ENCODE measurements at regions not wholly inside any gene's neighbourhood (a gene's known extent, or its start where the extent isn't known, plus 50 kb on each side); places are given as distances from the start of the nearest gene placed in this dataset.
"Not testable (repeated sequence)": the region's sequence is repeated elsewhere in the genome, so short reads cannot be mapped to it uniquely, and the experiment has no call there.

GRCh38 chr11:31956310-31956709 is 134.6 kb upstream of the RCN1 start:
- ChIA-PET CTCF (interaction anchor here (0.9 to 1.1 kb wide), 3 partner anchors 51 to 559 kb away, joined by 3 read pairs; no protein-coding TSS in a partner anchor), POLR2A (ENCODE audit: low non-redundant PET) (interaction anchor here (0.7 kb wide), 1 partner anchor 850 kb away, joined by 3 read pairs; no protein-coding TSS in a partner anchor)
- Histone ChIP-seq H3K9me3 (ENCODE audit: low read depth, low read length, poor library complexity, severe bottlenecking) (no peaks in the 10 kb centered on the region), H3K27me3 (replicated peaks; ENCODE audit: insufficient read depth, low read depth, low read length, poor library complexity) (no peaks in the 10 kb centered on the region), H3K27ac (ENCODE audit: low read depth, low read length, poor library complexity, severe bottlenecking) (no peak overlapping the region), H3K36me3 (ENCODE audit: insufficient read depth, low read length, poor library complexity, severe bottlenecking) (no peaks in the 10 kb centered on the region), H3K4me3 (ENCODE audit: low read depth, low read length, poor library complexity, severe bottlenecking) (no peak overlapping the region), H3K4me1 (ENCODE audit: insufficient read depth, low read length, poor library complexity, severe bottlenecking) (no peaks in the 10 kb centered on the region)
- TF ChIP-seq EZH2 (IDR thresholded peaks at IDR 0.05; ENCODE audit: borderline replicate concordance, low read depth, low read length, poor library complexity, severe bottlenecking) (no peak), CTCF (conservative IDR thresholded peaks at IDR 0.05; ENCODE audit: low read depth, low read length) (no peak)
- no peak for DNase-seq (ENCODE audit: low spot score)
- no TSS peak for BruUV-seq (replicated peaks)
- intact Hi-C loops (cut with micrococcal nuclease; ENCODE audit: unreplicated experiment), result loop anchor here (5.0 kb wide), 1 partner anchor 314 kb away; no protein-coding TSS in a partner anchor

DNA sequence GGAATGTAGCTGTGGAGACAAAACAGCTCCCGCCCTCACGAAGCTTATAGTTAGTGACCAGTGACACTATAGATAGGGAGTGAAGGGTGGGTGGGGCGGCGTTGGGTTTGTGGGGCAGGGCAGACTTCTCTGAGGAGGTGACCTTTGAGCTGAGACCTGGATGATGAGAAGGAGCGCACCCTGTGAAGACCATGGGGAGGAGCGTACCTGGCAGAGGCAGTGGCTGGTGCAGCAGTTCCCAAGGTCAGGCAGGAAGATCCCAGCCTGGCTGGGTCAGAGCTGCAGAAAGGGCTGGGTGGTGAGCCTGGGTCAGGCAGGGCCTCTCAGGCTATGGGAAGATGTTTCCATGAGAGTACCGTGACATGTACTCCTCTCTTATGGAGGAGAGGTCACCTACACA is 135.0 kb upstream of the RCN1 start:
- Histone ChIP-seq H3K36me3 (ENCODE audit: insufficient read depth, low read length, poor library complexity, severe bottlenecking) (no peaks in the 10 kb centered on the region), H3K4me1 (ENCODE audit: insufficient read depth, low read length, poor library complexity, severe bottlenecking) (no peaks in the 10 kb centered on the region), H3K27me3 (replicated peaks; ENCODE audit: insufficient read depth, low read depth, low read length, poor library complexity) (no peaks in the 10 kb centered on the region), H3K9me3 (ENCODE audit: low read depth, low read length, poor library complexity, severe bottlenecking) (no peaks in the 10 kb centered on the region), H3K27ac (ENCODE audit: low read depth, low read length, poor library complexity, severe bottlenecking) (no peak overlapping the region), H3K4me3 (ENCODE audit: low read depth, low read length, poor library complexity, severe bottlenecking) (no peak overlapping the region)
- no peak for DNase-seq (ENCODE audit: low spot score)
- no TSS peak for BruUV-seq (replicated peaks)
- ChIA-PET POLR2A (ENCODE audit: low non-redundant PET) (no interaction called here), CTCF (interaction anchor here (0.7 to 1.1 kb wide), 3 partner anchors 51 to 911 kb away, joined by 3 to 6 read pairs (median 3); no protein-coding TSS in a partner anchor)
- no peak for TF ChIP-seq EZH2 (IDR thresholded peaks at IDR 0.05; ENCODE audit: borderline replicate concordance, low read depth, low read length, poor library complexity, severe bottlenecking)
- no peak for TF ChIP-seq CTCF (conservative IDR thresholded peaks at IDR 0.05; ENCODE audit: low read depth, low read length)
- intact Hi-C loops (cut with micrococcal nuclease; ENCODE audit: unreplicated experiment), result loop anchor here (5.0 kb wide), 1 partner anchor 314 kb away; no protein-coding TSS in a partner anchor

DNA sequence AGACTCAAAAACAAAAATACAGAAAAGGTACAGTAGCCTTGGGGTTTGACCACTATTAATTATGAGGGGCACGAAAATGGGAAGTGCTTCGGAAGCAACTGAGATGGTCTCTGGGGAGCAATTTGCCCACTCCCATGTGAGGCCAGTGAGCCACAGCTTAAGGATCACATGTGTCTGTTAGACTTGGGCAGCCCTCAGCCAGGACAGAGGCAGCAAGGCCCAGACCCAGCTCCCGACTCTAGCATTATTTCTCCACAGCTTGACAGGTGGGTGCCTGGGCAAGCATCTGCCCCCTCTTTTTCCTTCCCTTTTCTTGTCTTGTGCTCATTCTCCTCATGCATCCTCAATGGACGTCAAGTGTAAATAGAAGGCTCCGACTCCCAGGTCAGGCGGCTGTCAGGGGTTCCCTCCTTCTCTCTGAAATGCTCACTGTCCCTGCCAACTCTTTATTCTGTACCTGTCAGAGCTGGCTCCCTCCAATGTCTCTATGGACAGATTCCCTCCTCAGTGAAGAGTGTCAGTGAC is 137.0 kb upstream of the RCN1 start:
- Histone ChIP-seq H3K9me3 (ENCODE audit: low read depth, low read length, poor library complexity, severe bottlenecking) (no peaks in the 10 kb centered on the region), H3K27me3 (replicated peaks; ENCODE audit: insufficient read depth, low read depth, low read length, poor library complexity) (peaks cover 7% of the 10 kb centered on the region), H3K36me3 (ENCODE audit: insufficient read depth, low read length, poor library complexity, severe bottlenecking) (no peaks in the 10 kb centered on the region), H3K4me1 (ENCODE audit: insufficient read depth, low read length, poor library complexity, severe bottlenecking) (no peaks in the 10 kb centered on the region), H3K4me3 (ENCODE audit: low read depth, low read length, poor library complexity, severe bottlenecking) (no peak overlapping the region), H3K27ac (ENCODE audit: low read depth, low read length, poor library complexity, severe bottlenecking) (no peak overlapping the region)
- TF ChIP-seq CTCF (conservative IDR thresholded peaks at IDR 0.05; ENCODE audit: low read depth, low read length), result no peak
- no peak for TF ChIP-seq EZH2 (IDR thresholded peaks at IDR 0.05; ENCODE audit: borderline replicate concordance, low read depth, low read length, poor library complexity, severe bottlenecking)
- DNase-seq (ENCODE audit: low spot score), result no peak
- intact Hi-C loops (cut with micrococcal nuclease; ENCODE audit: unreplicated experiment), result no loop called here
- ChIA-PET POLR2A (ENCODE audit: low non-redundant PET) (no interaction called here), CTCF (no interaction called here)
- BruUV-seq (replicated peaks), result no TSS peak

GRCh38 chr11:31949733-31950200 is 138.6 kb upstream of the PAX6 start:
- CTCF ChIA-PET; H3K9me3 ChIP-seq (ENCODE audit: low read depth, low read length, poor library complexity, severe bottlenecking); H3K4me3 ChIP-seq (ENCODE audit: low read depth, low read length, poor library complexity, severe bottlenecking); H3K27ac ChIP-seq (ENCODE audit: low read depth, low read length, poor library complexity, severe bottlenecking); BruUV-seq (replicated peaks); intact Hi-C loops (cut with micrococcal nuclease; ENCODE audit: unreplicated experiment); H3K36me3 ChIP-seq (ENCODE audit: insufficient read depth, low read length, poor library complexity, severe bottlenecking); POLR2A ChIA-PET (ENCODE audit: low non-redundant PET); DNase-seq (ENCODE audit: low spot score); H3K4me1 ChIP-seq (ENCODE audit: insufficient read depth, low read length, poor library complexity, severe bottlenecking): not testable (repeated sequence)
- peaks cover 10% of the 10 kb centered on the region for H3K27me3 ChIP-seq (replicated peaks; ENCODE audit: insufficient read depth, low read depth, low read length, poor library complexity)

Measured in A673 (cell line).